HEK293T (cell line): ENCODE measurements at regions not wholly inside any gene's neighbourhood (a gene's known extent, or its start where the extent isn't known, plus 50 kb on each side); places are given as distances from the start of the nearest gene placed in this dataset.

ENCODE experiments used
- ARNT ChIP-seq: fragments of 450-650 bp; IDR thresholded peaks from 2 replicates; pipeline ENCODE4 v1.6.1; 2017; ENCODE audit warnings: mild to moderate bottlenecking
- BHLHE40 ChIP-seq: fragments of 450-650 bp; IDR thresholded peaks from 2 replicates; pipeline ENCODE4 v1.6.1; 2016; ENCODE audit warnings: mild to moderate bottlenecking, moderate library complexity, borderline replicate concordance
- ELF4 ChIP-seq: fragments of 450-650 bp; IDR thresholded peaks from 2 replicates; pipeline ENCODE4 v1.6.1; 2017; ENCODE audit warnings: antibody characterized with exemption
- FOXK2 ChIP-seq: fragments of 450-650 bp; IDR thresholded peaks from 2 replicates; pipeline ENCODE4 v1.6.1; 2016; ENCODE audit warnings: mild to moderate bottlenecking
- FOXM1 ChIP-seq: fragments of 450-650 bp; IDR thresholded peaks from 2 replicates; pipeline ENCODE4 v1.6.1; 2017; ENCODE audit warnings: mild to moderate bottlenecking, borderline replicate concordance
- LEF1 ChIP-seq: fragments of 450-650 bp; IDR thresholded peaks from 2 replicates; pipeline ENCODE4 v1.6.1; 2017; ENCODE audit warnings: mild to moderate bottlenecking, borderline replicate concordance
- NFRKB ChIP-seq: fragments of 450-650 bp; IDR thresholded peaks from 2 replicates; pipeline ENCODE4 v1.6.1; 2016; ENCODE audit warnings: mild to moderate bottlenecking, moderate library complexity
- PKNOX1 ChIP-seq: fragments of 450-650 bp; IDR thresholded peaks from 2 replicates; pipeline ENCODE4 v1.6.1; 2016
- SP1 ChIP-seq: fragments of 450-650 bp; IDR thresholded peaks from 2 replicates; pipeline ENCODE4 v1.6.1; 2017
- SUZ12 ChIP-seq: fragments of 450-650 bp; IDR thresholded peaks from 2 replicates; pipeline ENCODE4 v1.6.1; 2016; ENCODE audit warnings: mild to moderate bottlenecking
- TARDBP ChIP-seq: fragments of 450-650 bp; IDR thresholded peaks from 2 replicates; pipeline ENCODE4 v1.6.1; 2016
- ZNF384 ChIP-seq: fragments of 450-650 bp; IDR thresholded peaks from 2 replicates; pipeline ENCODE4 v1.6.1; 2016

- TF ChIP-seq LEF1 (no peak), FOXM1 (no peak), ELF4 (no peak), SP1 (no peak), NFRKB (no peak), SUZ12 (no peak), PKNOX1 (no peak), ZNF384 (no peak), TARDBP (no peak), FOXK2 (no peak), BHLHE40 (no peak), ARNT (no peak)
These were observed 115.1 kb downstream of the PCSK1 start for GRCh38 chr5:96317945-96318344.
